ENCODE measurements at regions not wholly inside any gene's neighbourhood (a gene's known extent, or its start where the extent isn't known, plus 50 kb on each side); places are given as distances from the start of the nearest gene placed in this dataset.

DNA sequence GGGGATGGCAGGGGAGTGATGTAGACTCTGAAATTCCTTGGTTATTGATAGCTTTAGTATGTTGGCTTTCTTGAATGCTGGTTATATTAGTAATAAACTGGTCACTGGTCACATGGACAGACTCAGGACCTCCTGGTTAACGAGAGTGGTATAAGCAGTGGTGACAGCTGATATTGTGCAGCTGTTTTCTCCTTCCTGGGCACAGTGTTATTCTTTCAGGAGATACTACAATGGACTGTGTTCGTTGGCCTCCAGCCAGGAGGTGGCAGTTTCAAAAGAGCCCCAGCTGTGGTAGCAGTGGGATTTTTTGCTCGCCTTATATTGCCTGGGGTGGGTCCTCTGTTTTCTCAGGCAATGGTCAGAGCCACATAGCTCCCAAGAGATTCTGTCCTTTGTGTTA is 181.6 kb upstream of the RBMS3 start:
- no peak for TF ChIP-seq ZNF331 (CRISPR knock-in tag; IDR thresholded peaks at IDR 0.05; ENCODE audit: low read depth)
- TF ChIP-seq POLR2AphosphoS5 (IDR thresholded peaks at IDR 0.05; ENCODE audit: low read depth), result no peak
- TF ChIP-seq, protein P1, sequence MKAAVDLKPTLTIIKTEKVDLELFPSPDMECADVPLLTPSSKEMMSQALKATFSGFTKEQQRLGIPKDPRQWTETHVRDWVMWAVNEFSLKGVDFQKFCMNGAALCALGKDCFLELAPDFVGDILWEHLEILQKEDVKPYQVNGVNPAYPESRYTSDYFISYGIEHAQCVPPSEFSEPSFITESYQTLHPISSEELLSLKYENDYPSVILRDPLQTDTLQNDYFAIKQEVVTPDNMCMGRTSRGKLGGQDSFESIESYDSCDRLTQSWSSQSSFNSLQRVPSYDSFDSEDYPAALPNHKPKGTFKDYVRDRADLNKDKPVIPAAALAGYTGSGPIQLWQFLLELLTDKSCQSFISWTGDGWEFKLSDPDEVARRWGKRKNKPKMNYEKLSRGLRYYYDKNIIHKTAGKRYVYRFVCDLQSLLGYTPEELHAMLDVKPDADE (IDR thresholded peaks at IDR 0.05), result no peak
- no peak for TF ChIP-seq CTCF (conservative IDR thresholded peaks at IDR 0.05; ENCODE audit: low read depth in 2 of 2)
- TF ChIP-seq JUNB (IDR thresholded peaks at IDR 0.05; ENCODE audit: unreplicated experiment), result no peak
- TF ChIP-seq EZH2 (IDR thresholded peaks at IDR 0.05; ENCODE audit: low read depth, unreplicated experiment), result no peak
- TF ChIP-seq, protein P2, sequence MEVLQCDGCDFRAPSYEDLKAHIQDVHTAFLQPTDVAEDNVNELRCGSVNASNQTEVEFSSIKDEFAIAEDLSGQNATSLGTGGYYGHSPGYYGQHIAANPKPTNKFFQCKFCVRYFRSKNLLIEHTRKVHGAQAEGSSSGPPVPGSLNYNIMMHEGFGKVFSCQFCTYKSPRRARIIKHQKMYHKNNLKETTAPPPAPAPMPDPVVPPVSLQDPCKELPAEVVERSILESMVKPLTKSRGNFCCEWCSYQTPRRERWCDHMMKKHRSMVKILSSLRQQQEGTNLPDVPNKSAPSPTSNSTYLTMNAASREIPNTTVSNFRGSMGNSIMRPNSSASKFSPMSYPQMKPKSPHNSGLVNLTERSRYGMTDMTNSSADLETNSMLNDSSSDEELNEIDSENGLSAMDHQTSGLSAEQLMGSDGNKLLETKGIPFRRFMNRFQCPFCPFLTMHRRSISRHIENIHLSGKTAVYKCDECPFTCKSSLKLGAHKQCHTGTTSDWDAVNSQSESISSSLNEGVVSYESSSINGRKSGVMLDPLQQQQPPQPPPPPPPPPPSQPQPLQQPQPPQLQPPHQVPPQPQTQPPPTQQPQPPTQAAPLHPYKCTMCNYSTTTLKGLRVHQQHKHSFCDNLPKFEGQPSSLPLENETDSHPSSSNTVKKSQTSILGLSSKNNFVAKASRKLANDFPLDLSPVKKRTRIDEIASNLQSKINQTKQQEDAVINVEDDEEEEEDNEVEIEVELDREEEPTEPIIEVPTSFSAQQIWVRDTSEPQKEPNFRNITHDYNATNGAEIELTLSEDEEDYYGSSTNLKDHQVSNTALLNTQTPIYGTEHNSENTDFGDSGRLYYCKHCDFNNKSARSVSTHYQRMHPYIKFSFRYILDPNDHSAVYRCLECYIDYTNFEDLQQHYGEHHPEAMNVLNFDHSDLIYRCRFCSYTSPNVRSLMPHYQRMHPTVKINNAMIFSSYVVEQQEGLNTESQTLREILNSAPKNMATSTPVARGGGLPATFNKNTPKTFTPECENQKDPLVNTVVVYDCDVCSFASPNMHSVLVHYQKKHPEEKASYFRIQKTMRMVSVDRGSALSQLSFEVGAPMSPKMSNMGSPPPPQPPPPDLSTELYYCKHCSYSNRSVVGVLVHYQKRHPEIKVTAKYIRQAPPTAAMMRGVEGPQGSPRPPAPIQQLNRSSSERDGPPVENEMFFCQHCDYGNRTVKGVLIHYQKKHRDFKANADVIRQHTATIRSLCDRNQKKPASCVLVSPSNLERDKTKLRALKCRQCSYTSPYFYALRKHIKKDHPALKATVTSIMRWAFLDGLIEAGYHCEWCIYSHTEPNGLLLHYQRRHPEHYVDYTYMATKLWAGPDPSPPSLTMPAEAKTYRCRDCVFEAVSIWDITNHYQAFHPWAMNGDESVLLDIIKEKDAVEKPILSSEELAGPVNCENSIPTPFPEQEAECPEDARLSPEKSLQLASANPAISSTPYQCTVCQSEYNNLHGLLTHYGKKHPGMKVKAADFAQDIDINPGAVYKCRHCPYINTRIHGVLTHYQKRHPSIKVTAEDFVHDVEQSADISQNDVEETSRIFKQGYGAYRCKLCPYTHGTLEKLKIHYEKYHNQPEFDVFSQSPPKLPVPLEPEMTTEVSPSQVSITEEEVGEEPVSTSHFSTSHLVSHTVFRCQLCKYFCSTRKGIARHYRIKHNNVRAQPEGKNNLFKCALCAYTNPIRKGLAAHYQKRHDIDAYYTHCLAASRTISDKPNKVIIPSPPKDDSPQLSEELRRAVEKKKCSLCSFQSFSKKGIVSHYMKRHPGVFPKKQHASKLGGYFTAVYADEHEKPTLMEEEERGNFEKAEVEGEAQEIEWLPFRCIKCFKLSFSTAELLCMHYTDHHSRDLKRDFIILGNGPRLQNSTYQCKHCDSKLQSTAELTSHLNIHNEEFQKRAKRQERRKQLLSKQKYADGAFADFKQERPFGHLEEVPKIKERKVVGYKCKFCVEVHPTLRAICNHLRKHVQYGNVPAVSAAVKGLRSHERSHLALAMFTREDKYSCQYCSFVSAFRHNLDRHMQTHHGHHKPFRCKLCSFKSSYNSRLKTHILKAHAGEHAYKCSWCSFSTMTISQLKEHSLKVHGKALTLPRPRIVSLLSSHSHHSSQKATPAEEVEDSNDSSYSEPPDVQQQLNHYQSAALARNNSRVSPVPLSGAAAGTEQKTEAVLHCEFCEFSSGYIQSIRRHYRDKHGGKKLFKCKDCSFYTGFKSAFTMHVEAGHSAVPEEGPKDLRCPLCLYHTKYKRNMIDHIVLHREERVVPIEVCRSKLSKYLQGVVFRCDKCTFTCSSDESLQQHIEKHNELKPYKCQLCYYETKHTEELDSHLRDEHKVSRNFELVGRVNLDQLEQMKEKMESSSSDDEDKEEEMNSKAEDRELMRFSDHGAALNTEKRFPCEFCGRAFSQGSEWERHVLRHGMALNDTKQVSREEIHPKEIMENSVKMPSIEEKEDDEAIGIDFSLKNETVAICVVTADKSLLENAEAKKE (CRISPR knock-in tag; IDR thresholded peaks at IDR 0.05), result no peak
- no peak for TF ChIP-seq EZH2phosphoT487 (IDR thresholded peaks at IDR 0.05; ENCODE audit: unreplicated experiment)
